ENCODE measurements at regions not wholly inside any gene's neighbourhood (a gene's known extent, or its start where the extent isn't known, plus 50 kb on each side); places are given as distances from the start of the nearest gene placed in this dataset.

GRCh38 chr10:3945026-3945425 is 160.0 kb upstream of the KLF6 start:
- H3K4me3 ChIP-seq (replicated peaks in 1 of 3; ENCODE audit: insufficient read depth in 1 of 3, low read depth in 1 of 3, low read length in 3 of 3) = no peak overlapping the region
- H3K27me3 ChIP-seq (ENCODE audit: control insufficient read depth in 2 of 2, insufficient read depth in 2 of 2, low read length in 2 of 2) = no peaks in the 10 kb centered on the region
- no peaks in the 10 kb centered on the region for H3K36me3 ChIP-seq (ENCODE audit: control insufficient read depth in 2 of 2, extremely low read depth in 1 of 2, insufficient read depth in 2 of 2, low read length in 2 of 2)
- DNase-seq (ENCODE audit: low read depth, low spot score) (no peak), FAIRE-seq (no peak)
- no TSS peak for BruUV-seq (replicated peaks)
- H4K20me1 ChIP-seq (replicated peaks; ENCODE audit: control insufficient read depth, extremely low read depth, insufficient read depth, low read length) = no peaks in the 10 kb centered on the region
- CTCF ChIA-PET = no interaction called here
- peaks cover 14% of the 10 kb centered on the region for H3K4me1 ChIP-seq (ENCODE audit: control insufficient read depth, extremely low read depth, insufficient read depth, low read length)
- H3K9me1 ChIP-seq (replicated peaks; ENCODE audit: control insufficient read depth, extremely low read depth, insufficient read depth, low read length) = no peaks in the 10 kb centered on the region
- no peak overlapping the region for H3K4me2 ChIP-seq (ENCODE audit: insufficient read depth, low read length)
- H3K9me3 ChIP-seq (replicated peaks; ENCODE audit: control insufficient read depth, insufficient read depth, low read length) = no peaks in the 10 kb centered on the region
- H2AFZ ChIP-seq (ENCODE audit: low read depth, low read length) = no peak overlapping the region
- H3K27ac ChIP-seq (ENCODE audit: insufficient read depth, low read depth, low read length) = no peak overlapping the region
- POLR2A ChIA-PET = no interaction called here
- no peaks in the 10 kb centered on the region for H3K79me2 ChIP-seq (ENCODE audit: control insufficient read depth, insufficient read depth, low read length)
- no peak overlapping the region for H3K9ac ChIP-seq (replicated peaks; ENCODE audit: extremely low read depth, insufficient read depth, low read length)
- TF ChIP-seq FOS (IDR thresholded peaks at IDR 0.05; ENCODE audit: borderline replicate concordance, insufficient read depth, low read length) (no peak), POLR2AphosphoS5 (IDR thresholded peaks at IDR 0.05; ENCODE audit: insufficient read depth, low read depth, low read length) (no peak), CTCF (IDR thresholded peaks at IDR 0.05; ENCODE audit: extremely low read depth in 1 of 2, insufficient read depth in 1 of 2, low read depth in 1 of 2, low read length in 2 of 2) (no peak), POLR2A (IDR thresholded peaks at IDR 0.05; ENCODE audit: low read depth, low read length) (no peak), MYC (IDR thresholded peaks at IDR 0.05; ENCODE audit: low read depth, low read length) (no peak), GATA2 (IDR thresholded peaks at IDR 0.05; ENCODE audit: insufficient read depth, insufficient read length, low read depth, low read length) (no peak), EZH2 (IDR thresholded peaks at IDR 0.05; ENCODE audit: borderline replicate concordance, low read depth, low read length, severe bottlenecking) (no peak), MAX (IDR thresholded peaks at IDR 0.05; ENCODE audit: insufficient read depth, insufficient read length) (no peak), JUN (IDR thresholded peaks at IDR 0.05; ENCODE audit: borderline replicate concordance, insufficient read depth, insufficient read length, low read depth) (no peak)
- intact Hi-C loops (cut with micrococcal nuclease) = no loop called here
- dilution Hi-C loops (cut with MboI; ENCODE audit: extremely low pct_ligation_motif_present, low sequenced_read_pairs) = no loop called here
